ENCODE measurements at regions not wholly inside any gene's neighbourhood (a gene's known extent, or its start where the extent isn't known, plus 50 kb on each side); places are given as distances from the start of the nearest gene placed in this dataset.

GRCh38 chr13:33891196-33891742, 73.3 kb downstream of the RFC3 start:
- DNase-seq (ENCODE audit: low spot score) = no peak

GRCh38 chr13:33893559-33893958, 75.6 kb downstream of the RFC3 start:
- no peak for DNase-seq (ENCODE audit: low spot score)

- no peak for DNase-seq (ENCODE audit: low spot score)
Observed at GRCh38 chr13:33904431-33904830, 86.5 kb downstream of the RFC3 start.

DNA sequence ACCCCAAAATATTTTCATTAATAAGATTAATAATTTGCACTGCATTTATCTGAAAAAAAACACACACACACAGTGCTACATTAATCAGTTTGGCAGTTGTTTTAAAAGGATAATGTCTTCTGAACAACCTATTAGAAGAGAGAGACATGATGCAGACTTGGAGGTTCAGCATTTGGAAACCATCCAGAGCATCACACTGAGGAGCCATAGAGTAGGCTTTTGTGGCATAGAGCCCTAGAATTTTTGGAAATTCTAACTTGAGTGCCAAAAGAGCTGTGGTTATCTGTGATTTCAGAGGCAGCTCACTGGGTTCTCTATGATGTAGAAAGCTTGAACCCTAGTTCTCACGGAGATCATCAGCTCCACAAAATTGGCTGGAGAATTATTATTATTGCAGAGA, 90.2 kb downstream of the RFC3 start:
- no peak for DNase-seq (ENCODE audit: low spot score)

DNA sequence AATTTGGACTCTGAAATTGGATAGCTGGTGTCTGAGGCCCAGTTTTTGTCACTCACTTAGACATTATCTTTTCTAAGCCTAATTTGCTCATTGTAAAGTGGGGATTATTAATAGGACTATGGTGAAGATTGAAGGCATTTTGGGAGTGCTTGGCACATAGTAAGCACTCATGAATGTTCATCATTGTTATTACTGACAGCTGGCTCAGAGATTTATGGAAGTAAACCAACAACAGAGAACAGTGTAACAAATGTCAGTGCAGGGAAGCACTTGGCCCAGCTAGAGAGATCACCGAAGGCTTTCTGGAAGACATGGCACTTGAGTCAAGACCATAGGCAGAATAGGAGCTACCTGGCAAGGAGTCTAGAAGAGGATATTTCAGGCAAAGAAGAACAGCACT, 92.3 kb downstream of the RFC3 start:
- DNase-seq (ENCODE audit: low spot score) = no peak

DNA sequence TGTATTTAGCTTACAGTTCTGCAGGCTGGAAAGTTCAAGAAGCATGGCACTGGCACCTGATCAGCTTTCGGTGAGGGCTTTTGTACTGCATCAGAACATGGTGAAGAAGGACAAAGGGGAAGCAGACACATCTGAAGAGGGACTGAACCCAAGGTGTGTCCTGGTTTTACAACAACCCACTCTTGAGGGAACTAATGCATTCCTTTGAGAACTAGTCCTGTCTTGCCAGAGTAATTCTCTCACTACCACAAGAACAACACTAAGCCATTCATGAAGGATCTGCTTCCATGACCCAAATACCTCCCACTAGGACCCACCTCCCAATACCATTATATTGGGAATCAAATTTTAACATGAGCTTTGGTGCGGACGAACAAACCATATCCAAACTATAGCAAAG, 93.6 kb downstream of the RFC3 start:
- DNase-seq (ENCODE audit: low spot score) = no peak

GRCh38 chr13:33913829-33914228, 95.9 kb downstream of the RFC3 start:
- DNase-seq (ENCODE audit: low spot score) = no peak

DNA sequence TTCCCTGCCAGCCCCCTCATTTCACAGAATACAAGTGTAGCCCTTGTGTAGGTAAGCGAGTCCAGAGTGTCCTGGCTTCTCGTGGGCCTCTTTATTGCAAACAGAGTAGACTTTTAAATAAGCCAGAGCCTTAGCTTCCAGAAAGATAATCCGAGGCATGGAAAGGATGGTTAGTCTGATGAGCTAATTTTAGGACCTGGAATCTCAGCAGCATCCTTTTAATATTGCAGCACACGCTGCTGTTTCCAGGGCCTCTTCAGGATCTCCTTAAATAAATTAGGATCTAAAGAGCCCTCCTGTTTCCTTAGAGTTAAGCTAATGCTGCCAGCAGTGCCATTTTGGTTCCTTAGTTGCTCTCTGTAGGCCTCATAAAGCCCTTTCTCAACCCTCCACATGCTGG, 99.2 kb downstream of the RFC3 start:
- DNase-seq (ENCODE audit: low spot score) = no peak

DNA sequence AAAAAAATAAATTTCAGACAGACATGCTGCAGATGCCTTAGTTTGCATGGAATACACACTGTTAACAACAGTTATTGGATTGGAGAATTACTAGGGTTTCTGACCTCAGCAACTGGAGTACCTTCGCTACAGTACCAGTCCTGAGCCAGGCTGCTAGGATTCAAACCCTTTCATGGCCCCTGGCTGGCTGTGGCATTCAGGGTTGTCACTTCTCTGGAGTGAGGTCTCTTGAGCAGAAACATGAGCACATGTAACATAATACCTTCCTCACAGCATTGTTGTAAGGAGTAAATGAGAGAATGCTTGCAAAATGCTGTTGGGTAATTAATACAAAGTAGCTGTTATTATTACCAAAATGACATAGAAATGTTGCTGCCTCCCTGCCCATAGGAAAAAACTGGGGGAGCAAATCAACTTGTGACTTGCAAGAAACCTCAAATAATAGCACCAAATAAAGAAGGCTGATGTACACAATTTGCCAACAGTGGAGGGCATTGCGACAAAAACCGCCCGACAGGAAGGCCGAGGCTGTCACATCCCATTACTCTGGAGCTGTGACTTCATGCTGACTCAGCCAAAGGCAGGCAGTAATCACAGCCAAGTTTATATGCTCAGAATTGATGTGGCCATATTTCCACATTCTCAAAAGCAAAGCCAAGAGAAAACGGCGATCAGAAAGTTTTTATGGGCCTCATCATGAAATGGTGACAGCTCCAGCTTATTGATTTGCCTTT, 100.4 kb downstream of the RFC3 start:
- DNase-seq (ENCODE audit: low spot score) = peak; percentile 84

GRCh38 chr13:33919120-33919519, 101.2 kb downstream of the RFC3 start:
- no peak for DNase-seq (ENCODE audit: low spot score)

GRCh38 chr13:33925563-33925962, 107.6 kb downstream of the RFC3 start:
- DNase-seq (ENCODE audit: low spot score) = no peak

DNA sequence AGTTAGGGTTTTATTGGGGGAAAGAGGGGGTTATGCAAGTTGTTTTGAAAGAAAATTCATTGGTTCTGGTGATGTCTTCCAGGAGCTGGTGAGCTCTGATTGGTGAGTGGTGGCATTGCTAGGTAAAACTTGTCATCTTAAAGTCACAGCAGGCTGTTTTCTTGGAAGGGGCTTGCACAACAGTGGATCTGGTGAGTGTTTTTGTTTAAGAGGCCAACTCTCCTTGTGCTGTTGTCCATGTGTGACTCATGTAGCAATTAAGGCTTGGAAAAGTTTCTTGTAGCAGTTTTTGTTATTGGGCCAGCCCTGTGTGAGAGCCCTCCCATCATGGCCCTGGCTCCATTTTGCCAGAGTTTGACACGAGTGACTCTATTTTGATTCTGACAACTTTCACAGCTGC, 109.4 kb downstream of the RFC3 start:
- peak; percentile 59 for DNase-seq (ENCODE audit: low spot score)

DNA sequence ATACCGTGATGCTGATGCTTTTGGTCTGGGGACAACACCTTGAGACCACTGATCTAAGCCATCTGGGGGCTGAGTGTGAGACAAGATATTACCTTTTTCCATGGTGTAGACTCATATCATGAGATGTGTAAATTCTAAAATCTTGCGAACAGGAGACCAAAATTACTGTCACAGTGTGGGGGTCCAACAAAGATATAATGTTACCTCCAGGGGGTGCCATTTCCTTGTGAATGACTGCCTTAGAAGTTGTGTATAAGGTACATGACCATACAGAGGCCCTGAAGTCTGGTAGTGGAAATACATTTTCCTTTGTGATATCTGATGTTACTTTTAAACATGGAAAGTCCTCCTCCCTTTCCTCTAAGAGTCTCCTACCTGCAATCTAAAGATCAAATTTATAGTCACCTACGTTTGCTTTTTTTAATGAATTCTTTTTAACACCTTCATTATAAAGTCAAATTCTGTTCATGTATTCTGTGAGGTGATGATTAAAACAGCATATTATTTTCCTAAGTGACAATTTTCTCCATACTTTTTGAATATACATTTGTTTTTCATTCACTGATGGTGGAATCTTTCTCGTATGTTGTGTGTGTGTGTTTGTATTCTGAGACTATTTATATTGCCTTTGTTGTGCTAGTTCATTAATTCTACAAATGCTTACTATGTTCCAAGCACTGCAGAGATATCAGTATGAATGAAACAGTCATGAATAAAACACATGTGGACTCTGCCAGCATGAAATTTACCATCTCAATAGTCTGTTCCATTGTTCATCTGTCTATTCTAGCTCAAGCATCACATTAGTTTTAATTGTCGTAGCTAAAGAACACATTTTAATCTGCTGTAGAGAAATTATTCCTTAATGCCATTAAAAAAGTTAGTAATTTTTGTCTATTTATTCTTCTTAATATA, 113.7 kb downstream of the RFC3 start:
- DNase-seq (ENCODE audit: low spot score) = peak; percentile 50

DNA sequence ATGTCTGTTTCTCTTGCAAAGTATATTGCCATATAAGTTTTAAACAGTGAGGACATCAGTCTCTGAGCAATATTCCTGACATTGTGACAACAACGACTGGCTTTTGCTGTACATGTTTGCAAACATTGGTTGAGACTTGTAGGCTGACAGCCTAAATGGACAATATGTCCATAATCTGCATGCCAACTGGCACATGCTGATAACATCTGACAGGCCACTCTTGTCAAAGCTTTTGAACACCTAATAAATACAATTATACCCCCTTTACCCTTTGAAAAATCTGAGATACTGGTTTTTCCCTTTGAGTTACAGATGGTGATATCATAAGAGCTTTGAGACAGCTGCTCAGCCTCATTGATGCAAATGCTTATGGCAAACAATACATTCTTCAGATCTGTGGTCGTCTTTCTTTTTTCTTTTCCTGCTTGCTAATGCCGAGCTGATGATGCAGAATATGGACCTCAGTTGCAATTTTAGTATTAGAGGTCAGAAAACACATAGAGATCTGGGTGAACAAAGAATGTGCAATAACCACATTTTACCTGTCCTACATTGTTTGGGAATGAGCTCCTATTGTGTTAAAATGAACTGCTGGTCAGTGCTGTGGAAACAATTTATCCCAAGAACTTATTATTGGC, 114.9 kb downstream of the RFC3 start:
- DNase-seq (ENCODE audit: low spot score) = no peak

GRCh38 chr13:33933810-33934209, 115.9 kb downstream of the RFC3 start:
- no peak for DNase-seq (ENCODE audit: low spot score)

- no peak for DNase-seq (ENCODE audit: low spot score)
Observed at GRCh38 chr13:33934343-33934742, 116.4 kb downstream of the RFC3 start.

- DNase-seq (ENCODE audit: low spot score) = no peak
Observed at GRCh38 chr13:33934951-33935371, 117.0 kb downstream of the RFC3 start.

GRCh38 chr13:33935969-33936368, 118.0 kb downstream of the RFC3 start:
- DNase-seq (ENCODE audit: low spot score) = no peak

DNA sequence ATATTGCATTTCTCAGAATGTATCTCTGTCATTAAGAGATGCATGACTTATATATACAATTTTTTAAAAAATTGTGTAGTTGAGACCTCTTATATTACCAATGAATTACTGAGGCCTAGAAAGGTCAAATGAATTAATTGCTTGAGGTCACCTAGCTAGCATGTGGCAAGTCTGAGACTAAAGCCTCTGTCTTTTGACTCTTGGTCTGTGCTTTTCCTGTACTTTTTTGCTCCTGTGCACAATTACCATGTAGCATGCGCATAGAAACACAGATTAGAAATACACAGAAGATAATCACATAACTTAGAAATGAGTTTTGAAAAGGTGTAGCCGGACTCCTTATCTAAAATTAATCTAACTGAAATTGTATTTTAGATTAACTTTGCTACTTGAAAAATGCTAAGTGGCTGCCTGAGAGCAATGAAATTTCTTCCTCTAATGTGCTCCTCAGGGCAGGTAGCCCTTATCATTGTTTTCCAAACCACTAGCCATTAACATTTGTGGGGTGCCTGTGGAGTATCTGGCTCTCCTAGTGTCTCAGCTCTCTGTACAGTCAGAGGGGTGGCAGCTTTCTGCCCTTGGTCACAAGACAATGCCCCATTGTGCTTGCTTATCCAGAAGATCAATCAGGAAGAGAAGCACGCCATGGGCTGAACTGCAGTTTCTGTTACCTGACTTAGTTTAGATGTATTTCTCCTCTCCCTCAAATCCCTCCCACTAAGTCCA, 119.6 kb downstream of the RFC3 start:
- DNase-seq (ENCODE audit: low spot score) = no peak

- DNase-seq (ENCODE audit: low spot score) = no peak
Observed at GRCh38 chr13:33940256-33940655, 122.3 kb downstream of the RFC3 start.

DNA sequence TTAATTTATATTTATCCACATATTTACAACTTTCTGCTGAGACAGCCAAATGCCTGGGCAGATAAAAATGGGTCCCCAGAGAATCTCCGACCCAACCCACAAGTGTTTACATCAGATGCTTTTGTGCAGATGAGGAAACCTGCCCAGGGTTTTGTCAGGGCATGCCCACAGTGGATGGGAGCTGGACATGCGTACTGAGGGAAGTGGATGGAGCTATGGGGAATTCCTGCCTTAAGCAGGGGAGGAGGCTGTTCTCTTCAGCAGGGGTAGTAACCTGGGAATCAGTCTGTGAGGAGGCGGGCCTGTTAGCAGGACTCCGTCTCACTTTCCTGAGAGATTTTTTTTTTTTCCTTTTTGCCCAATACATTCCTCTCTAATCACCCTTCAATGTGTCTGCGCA, 122.9 kb downstream of the RFC3 start:
- no peak for DNase-seq (ENCODE audit: low spot score)

DNA sequence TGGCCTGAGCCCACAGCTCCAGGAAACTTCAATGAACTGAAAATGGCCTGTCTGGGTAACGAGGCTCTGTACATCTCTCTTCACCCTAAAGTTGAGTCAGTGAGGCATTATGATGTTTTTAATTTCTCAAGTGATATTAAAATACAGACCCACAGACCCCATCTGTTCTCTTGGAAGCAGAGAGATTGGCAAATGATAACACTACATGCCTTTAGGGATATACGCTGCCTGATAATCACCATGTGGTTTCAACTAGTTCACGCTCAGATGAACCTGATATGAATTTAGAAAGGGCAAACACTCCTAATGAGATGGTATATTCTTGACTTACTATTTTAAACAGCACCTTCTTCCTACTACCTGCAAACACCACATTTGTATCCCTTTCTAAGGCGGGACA, 127.5 kb downstream of the RFC3 start:
- no peak for DNase-seq (ENCODE audit: low spot score)

All from AG20443 (cell line).